ENCODE measurements at regions not wholly inside any gene's neighbourhood (a gene's known extent, or its start where the extent isn't known, plus 50 kb on each side); places are given as distances from the start of the nearest gene placed in this dataset.

DNA sequence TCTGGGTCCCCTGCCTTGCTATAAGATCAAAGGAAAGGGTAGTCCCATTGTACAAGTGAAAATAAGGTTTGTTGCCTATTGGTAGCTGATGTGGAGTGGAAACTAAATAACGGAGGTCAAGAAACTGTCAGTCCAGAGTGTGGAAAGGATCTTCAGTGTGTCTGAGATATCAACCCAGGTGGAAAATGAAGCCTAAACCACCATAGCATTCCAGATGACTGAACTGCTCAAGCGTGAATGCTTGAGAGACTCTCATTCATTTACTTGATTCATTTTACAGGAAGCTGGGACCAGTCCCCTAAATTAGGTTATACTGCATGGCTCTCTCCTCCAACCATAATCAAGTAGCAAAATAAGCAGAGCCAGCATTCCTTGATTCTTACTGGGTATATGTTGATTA, 116.0 kb upstream of the SLC28A3 start:
- DNase-seq (ENCODE audit: low read depth): no peak

DNA sequence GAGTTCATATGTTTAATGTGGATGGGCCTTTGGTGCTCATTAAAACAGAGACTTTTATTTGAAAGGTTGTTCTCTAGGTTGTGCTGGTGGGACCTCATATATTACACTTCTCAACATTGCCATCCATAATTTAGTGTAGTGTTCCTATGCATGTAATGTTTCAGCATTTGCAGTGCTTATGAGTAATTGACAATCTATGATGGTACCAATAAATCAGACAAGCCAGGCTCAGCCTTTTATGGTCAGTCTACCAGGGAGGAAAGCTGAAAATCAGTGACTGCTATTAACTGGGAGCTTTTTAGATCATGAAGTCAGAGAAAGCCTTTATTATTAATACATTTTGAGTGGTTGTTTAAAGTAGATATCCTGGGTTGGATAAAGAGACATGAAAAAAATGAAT, 120.1 kb upstream of the SLC28A3 start:
- no peak for DNase-seq (ENCODE audit: low read depth)

DNA sequence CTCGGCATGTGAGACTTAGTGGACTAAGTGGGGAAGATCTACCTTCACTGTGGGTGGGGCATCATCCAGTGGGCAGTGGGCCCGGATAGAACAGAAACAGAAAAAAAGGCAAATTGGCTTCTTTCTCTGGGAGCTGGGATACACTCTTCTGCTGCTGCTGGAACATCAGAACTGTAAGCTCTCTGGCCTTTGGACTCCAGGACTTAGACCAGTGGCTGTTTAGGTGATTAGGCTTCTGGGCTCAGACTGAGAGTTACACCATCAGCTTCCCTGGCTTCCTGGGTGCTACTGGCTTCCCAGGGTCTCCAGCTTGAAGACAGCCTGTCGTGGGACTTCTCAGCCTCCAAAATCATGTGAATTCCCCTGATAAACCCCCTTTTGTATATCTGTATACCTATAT, 122.7 kb upstream of the SLC28A3 start:
- no peak for DNase-seq (ENCODE audit: low read depth)

DNA sequence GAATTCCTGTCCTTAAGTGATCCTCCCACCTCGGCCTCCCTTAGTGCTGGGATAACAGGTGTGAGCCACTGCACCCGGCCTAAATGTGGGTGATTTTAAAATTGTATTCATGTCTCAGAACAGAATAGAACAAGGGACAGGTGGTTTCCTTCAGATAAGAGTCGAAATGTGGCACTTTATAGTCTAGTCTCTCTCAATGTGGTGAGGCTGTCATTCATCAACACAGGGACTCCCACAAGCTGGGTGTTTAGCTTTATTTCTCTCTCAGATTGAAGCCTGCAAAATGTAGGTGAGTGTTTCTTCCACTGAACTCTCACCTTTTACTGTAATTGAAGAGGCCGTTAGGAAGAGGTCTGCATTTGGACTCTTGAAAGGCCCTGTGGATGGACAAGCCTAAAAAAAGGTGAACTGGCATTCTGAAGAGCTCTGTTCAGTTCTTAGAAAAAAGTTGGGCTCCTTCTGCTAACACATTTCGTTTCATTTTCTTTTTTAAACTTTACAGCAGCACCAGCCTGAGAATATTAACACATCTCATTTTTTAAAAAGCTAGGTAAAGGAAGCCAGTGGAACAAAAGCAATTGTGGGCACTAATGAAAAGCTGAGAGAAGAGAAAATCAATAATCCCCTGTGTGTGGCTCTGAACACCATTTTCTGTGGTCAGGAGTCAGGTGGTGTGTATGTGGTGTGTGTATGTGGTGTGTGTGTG, 126.2 kb upstream of the SLC28A3 start:
- no peak for DNase-seq (ENCODE audit: low read depth)

- DNase-seq (ENCODE audit: low read depth): no peak
Observed at GRCh38 chr9:84471816-84472215, 131.3 kb upstream of the SLC28A3 start.

DNA sequence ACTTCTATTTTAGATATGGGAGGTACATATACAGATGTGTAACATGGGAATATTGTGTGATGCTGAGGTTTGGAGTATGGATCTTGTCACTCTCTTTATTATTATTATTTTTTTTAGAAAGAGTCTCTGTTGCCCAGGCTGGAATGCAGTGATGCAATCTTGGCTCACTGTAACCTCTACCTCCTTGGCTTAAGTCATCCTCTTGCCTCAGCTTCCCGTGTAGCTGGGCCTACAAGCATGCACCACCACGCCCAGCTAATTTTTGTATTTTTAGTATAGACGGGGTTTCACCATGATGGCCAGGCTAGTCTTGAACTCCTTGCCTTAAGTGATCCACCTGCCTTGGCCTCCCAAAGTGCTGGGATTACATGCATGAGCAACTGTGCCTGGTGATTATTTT, 138.4 kb upstream of the SLC28A3 start:
- DNase-seq (ENCODE audit: low read depth): no peak

DNA sequence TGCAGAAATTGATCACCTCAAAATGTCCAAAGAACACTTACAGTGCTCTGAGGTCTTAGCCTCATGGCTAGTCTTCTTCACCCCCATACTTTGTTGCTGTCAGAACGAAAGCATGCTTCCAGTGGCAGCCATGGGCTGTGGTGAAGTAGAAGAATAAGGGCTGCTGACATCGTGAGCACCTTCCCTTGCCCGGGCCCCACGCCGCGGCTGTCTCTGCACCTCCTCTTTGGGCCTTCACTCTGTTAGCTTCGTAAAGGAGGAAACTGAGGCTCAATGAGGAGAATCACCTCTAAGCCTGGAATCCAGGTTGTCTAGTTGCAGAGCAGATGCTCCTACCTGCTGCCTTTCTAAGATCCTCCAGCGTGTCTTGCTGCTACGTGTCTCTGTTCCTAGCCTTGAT, 139.5 kb upstream of the SLC28A3 start:
- DNase-seq (ENCODE audit: low read depth): no peak

- DNase-seq (ENCODE audit: low read depth): no peak
Observed at GRCh38 chr9:84481231-84481630, 140.7 kb upstream of the SLC28A3 start.

- DNase-seq (ENCODE audit: low read depth): no peak
Observed at GRCh38 chr9:84481636-84482218, 141.2 kb upstream of the SLC28A3 start.

- no peak for DNase-seq (ENCODE audit: low read depth)
Observed at GRCh38 chr9:84482607-84483006, 142.0 kb upstream of the SLC28A3 start.

DNA sequence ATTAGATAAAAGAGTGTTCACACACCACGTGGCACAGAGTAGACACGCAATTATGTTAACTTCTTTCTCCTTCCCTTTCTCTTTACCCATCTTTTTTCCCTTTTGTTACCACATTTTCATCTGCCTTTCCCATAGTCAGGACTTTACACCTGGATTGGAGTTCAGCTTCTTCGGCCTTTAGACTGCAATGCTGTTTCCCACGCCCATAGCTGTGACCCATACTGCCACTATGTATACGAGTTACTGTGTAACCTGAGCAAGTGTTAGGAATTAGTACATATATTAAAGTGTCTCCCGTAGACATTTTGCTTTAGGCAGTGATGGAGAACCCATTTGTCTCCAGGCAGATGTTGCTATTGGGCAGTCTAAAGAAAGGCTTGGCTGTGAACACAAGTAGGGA, 143.6 kb upstream of the SLC28A3 start:
- no peak for DNase-seq (ENCODE audit: low read depth)

DNA sequence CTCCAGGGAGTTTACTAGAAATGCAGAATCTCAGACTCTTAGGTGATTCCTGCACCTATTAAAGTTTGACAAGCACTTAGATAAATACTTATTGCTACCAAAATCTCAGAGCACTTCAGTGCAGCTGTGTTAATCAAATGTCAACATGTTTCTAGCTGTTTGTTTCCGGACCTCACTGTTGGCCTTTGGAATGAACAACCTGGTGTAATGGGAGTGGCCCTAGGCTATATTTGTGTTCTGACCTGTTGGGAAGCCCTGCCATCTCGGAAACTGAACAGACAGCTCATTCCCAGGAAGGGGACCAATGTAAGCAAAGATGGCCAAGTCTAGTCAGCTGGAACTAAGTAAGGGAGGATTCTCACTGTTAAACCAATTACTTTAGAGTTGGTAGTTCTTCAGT, 145.0 kb upstream of the SLC28A3 start:
- DNase-seq (ENCODE audit: low read depth): no peak

DNA sequence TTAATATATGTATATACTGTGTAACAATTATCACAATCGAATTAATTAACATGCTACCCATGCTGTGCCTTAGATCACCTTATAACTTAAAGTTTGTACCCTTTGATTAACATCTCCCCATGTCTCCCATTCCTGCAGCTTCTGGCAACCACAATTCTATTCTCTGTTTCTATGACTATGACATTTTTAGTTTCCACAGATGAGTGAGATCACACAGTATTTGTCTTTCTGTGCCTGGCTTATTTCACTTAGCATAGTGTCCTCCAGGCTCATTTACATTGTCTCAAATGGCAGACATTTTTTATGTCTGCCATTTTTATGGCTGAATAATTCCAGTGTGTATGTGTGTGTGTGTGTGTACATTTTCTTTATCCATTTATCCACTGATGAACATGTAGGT, 146.1 kb upstream of the SLC28A3 start:
- DNase-seq (ENCODE audit: low read depth): no peak

DNA sequence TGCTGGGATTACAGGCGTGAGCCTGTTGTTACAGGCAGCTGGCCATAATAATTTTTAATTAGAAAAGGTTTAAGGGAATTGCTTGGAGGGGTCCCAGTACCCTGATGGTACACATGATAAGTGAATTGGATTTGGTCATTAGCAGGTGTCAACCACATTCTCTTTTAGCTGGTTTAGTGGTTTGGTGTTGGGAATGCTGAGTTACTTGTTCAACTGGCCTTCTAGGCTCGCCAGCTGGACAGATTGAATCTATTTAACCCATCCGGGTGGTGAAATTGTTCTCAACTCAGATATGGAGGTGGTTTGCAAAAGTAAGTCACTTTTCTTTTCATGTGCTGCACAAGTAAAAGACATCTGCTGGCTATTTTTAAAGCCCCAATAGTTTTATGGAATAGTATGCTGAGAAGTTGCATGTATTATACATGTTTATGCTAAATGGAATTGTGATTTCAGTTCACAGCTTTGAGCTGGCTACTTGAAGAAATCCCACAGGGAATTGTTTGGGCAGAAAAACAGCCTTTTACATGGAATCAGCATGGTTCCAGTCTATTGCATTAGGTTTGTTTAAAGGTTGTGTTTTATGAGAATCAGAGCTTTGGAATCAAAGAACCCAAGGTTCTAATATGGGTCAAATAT, 149.8 kb upstream of the SLC28A3 start:
- DNase-seq (ENCODE audit: low read depth): no peak

- DNase-seq (ENCODE audit: low read depth): no peak
Observed at GRCh38 chr9:84490842-84491325, 150.3 kb upstream of the SLC28A3 start.

GRCh38 chr9:84492366-84493159, 152.0 kb upstream of the SLC28A3 start:
- no peak for DNase-seq (ENCODE audit: low read depth)

DNA sequence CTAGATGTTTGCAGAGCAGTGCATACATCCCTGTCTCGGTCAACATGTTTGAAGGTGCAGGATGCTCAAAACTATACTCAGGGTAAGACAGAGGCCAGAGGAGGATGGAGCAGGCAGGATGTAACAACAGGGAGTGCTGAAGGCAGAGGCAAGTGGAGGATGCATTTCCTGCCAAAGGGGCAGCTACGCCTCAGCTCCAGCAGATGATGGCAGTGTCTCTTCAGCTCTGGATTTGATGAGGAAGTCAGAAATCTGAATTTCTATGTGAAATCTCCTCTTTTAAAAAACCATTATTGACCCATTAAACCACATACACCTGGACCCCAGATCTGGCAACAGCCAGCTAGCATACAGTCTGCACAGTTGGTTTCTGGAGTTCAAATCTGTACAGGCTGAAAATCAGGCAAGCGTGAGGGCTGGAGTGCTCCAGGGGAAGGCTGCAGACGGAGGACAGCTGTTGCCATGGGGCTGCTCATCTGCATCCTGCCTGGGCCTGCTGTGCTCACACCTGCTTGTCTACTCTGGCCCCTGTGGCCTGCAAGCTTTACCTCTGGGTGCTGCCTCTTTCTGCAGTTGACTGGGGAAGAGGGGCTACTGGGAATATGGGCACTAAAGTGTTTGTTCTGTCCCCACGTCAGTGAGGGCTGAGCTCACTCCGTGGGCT, 152.9 kb upstream of the SLC28A3 start:
- no peak for DNase-seq (ENCODE audit: low read depth)

GRCh38 chr9:84499969-84500582, 159.5 kb upstream of the SLC28A3 start:
- no peak for DNase-seq (ENCODE audit: low read depth)

GRCh38 chr9:84500826-84501225, 160.3 kb upstream of the SLC28A3 start:
- DNase-seq (ENCODE audit: low read depth): no peak

DNA sequence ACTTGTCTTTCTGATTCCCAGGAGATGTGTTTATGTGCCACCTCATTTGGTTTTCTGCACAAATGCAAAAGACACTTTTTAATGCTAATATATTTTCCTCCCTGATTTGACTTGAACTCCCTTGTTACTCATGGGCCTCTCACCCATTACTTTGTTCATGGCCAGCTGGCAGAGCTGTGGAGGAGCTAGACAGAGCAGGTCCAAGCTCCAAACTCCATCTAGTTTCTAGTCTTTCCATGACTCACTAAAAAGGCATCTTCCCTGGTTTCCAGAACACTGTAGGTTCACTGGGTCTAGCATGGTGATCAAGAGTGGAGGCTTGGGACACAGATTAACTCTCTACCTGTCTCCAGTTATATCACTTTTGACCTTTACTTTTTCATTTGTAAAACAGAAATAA, 161.0 kb upstream of the SLC28A3 start:
- no peak for DNase-seq (ENCODE audit: low read depth)

DNA sequence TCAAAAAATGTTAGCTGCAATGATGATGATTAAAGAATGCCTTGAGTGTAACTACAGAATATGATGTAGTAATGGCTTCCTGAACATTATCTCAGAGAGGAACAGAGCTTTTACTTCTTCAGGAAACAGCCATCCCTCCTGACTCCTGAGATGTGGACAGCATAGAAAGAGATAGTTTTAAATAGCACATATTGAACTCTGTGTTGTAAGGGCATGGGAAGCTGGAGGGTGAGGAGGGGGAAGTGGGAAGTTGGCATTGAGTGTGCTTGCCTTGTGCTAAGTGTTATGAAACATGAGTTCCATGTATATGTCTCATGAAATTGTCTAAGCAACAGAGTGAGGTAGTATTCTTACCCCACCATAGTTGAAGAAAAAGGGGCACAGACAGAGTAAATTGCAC, 161.5 kb upstream of the SLC28A3 start:
- no peak for DNase-seq (ENCODE audit: low read depth)

GRCh38 chr9:84504360-84504759, 163.8 kb upstream of the SLC28A3 start:
- no peak for DNase-seq (ENCODE audit: low read depth)
